Naive thymus-derived CD8-positive, alpha-beta T cell (primary cell): ENCODE measurements at regions not wholly inside any gene's neighbourhood (a gene's known extent, or its start where the extent isn't known, plus 50 kb on each side); places are given as distances from the start of the nearest gene placed in this dataset.
"Not testable (repeated sequence)": the region's sequence is repeated elsewhere in the genome, so short reads cannot be mapped to it uniquely, and the experiment has no call there.

Experiments
- ATAC-seq, 2 donors: fragments of 150-1000 bp; cut with Tn5 transposase in 1 of 2; sonication (Bioruptor Pico), chemical (Tn5 transposase) in 1 of 2; 1 replicate in 1 of 2; 2 replicates in 1 of 2; pipeline ENCODE4 v1.10.0; 2021; ENCODE audit warnings: mild to moderate bottlenecking in 2 of 2, moderate library complexity in 2 of 2
- POLR2A ChIA-PET: fragments of 350-600 bp; sonication (Branson Sonifier 250); formaldehyde crosslinking; loops from one replicate; lab custom pipeline; 2021; ENCODE audit warnings: antibody characterized with exemption; lab: Charles Lee
- DNase-seq, 10 donors: peaks; one replicate each; pipeline versions ENCODE4 v3.0.0 to v3.0.0-alpha.2; 2020 to 2022
- H3K27ac Mint-ChIP-seq, 10 donors: one replicate each; pipeline ENCODE4 v1.8.0; 2020 to 2022; ENCODE audit warnings: mild to moderate bottlenecking in 10 of 10, mixed read lengths in 10 of 10, moderate library complexity in 4 of 10, inconsistent platforms in 1 of 10
- H3K27me3 Mint-ChIP-seq, 5 donors: one replicate each; pipeline ENCODE4 v1.8.0; 2021 to 2022; ENCODE audit warnings: mixed read lengths in 5 of 5
- H3K36me3 Mint-ChIP-seq, 3 donors: one replicate each; pipeline ENCODE4 v1.8.0; 2020 to 2022; ENCODE audit warnings: mixed read lengths in 3 of 3, mild to moderate bottlenecking in 2 of 3, inconsistent platforms in 1 of 3
- H3K4me1 Mint-ChIP-seq, 4 donors: one replicate each; pipeline ENCODE4 v1.8.0; 2021 to 2022; ENCODE audit warnings: mixed read lengths in 4 of 4
- H3K4me3 Mint-ChIP-seq, 10 donors: one replicate each; pipeline ENCODE4 v1.8.0; 2020 to 2022; ENCODE audit warnings: mild to moderate bottlenecking in 10 of 10, mixed read lengths in 10 of 10, moderate library complexity in 6 of 10, inconsistent platforms in 1 of 10
- H3K9me3 Mint-ChIP-seq, 9 donors: one replicate each; pipeline ENCODE4 v1.8.0; 2020 to 2022; ENCODE audit warnings: mixed read lengths in 9 of 9, mild to moderate bottlenecking in 3 of 9, inconsistent platforms in 1 of 9, moderate library complexity in 1 of 9

- ATAC-seq (no peak), DNase-seq (no peak)
- Mint-ChIP-seq H3K4me3 (no peak overlapping the region), H3K36me3 (peaks cover 0 to 8% (median 0%) of the 10 kb centered on the region in 3 donors), H3K9me3 (peaks cover 7 to 43% (median 18%) of the 10 kb centered on the region in 9 donors), H3K27ac (no peak overlapping the region), H3K4me1 (no peaks in the 10 kb centered on the region), H3K27me3 (no peaks in the 10 kb centered on the region)
- POLR2A ChIA-PET, result no interaction called here
Measured at GRCh38 chr10:53490553-53490952, 718.0 kb upstream of the MBL2 start.

GRCh38 chr10:53489335-53490182, 717.0 kb upstream of the MBL2 start:
- Mint-ChIP-seq H3K36me3 (peaks cover 0 to 8% (median 0%) of the 10 kb centered on the region in 3 donors), H3K4me1 (no peaks in the 10 kb centered on the region), H3K9me3 (peaks cover 15 to 53% (median 22%) of the 10 kb centered on the region in 9 donors), H3K27me3 (no peaks in the 10 kb centered on the region), H3K4me3 (no peak overlapping the region), H3K27ac (no peak overlapping the region)
- ATAC-seq, result no peak
- POLR2A ChIA-PET, result no interaction called here
- DNase-seq, result no peak

- Mint-ChIP-seq H3K9me3 (peaks cover 16 to 47% (median 24%) of the 10 kb centered on the region in 9 donors), H3K27me3 (no peaks in the 10 kb centered on the region), H3K4me3 (no peak overlapping the region), H3K4me1 (no peaks in the 10 kb centered on the region), H3K27ac (no peak overlapping the region), H3K36me3 (peaks cover 0 to 8% (median 0%) of the 10 kb centered on the region in 3 donors)
- POLR2A ChIA-PET, result no interaction called here
- ATAC-seq, result no peak
- no peak for DNase-seq
Measured at GRCh38 chr10:53487019-53487983, 714.7 kb upstream of the MBL2 start.

- ATAC-seq, DNase-seq, H3K36me3 Mint-ChIP-seq, H3K4me1 Mint-ChIP-seq, H3K27ac Mint-ChIP-seq, H3K4me3 Mint-ChIP-seq, POLR2A ChIA-PET, H3K27me3 Mint-ChIP-seq: not testable (repeated sequence)
- H3K9me3 Mint-ChIP-seq, result peaks cover 16 to 50% (median 24%) of the 10 kb centered on the region in 9 donors
Measured at GRCh38 chr10:53485422-53485821, 712.8 kb upstream of the MBL2 start.

- Mint-ChIP-seq H3K4me1 (no peaks in the 10 kb centered on the region), H3K27ac (no peak overlapping the region), H3K36me3 (no peaks in the 10 kb centered on the region), H3K27me3 (no peaks in the 10 kb centered on the region), H3K9me3 (peaks cover under 1 to 8% (median 4%) of the 10 kb centered on the region in 9 donors), H3K4me3 (no peak overlapping the region)
- ATAC-seq (no peak), DNase-seq (no peak)
- POLR2A ChIA-PET, result no interaction called here
Measured at GRCh38 chr10:53479365-53479764, 706.8 kb upstream of the MBL2 start.

- POLR2A ChIA-PET, result no interaction called here
- ATAC-seq (no peak), DNase-seq (no peak)
- Mint-ChIP-seq H3K4me3 (no peak overlapping the region), H3K4me1 (no peaks in the 10 kb centered on the region), H3K36me3 (no peaks in the 10 kb centered on the region), H3K27ac (no peak overlapping the region), H3K9me3 (peaks cover 0 to 6% (median 1%) of the 10 kb centered on the region in 9 donors), H3K27me3 (no peaks in the 10 kb centered on the region)
Measured at GRCh38 chr10:53477313-53477675, 704.7 kb upstream of the MBL2 start.

- no peaks in the 10 kb centered on the region for H3K36me3 Mint-ChIP-seq
- DNase-seq (no peak), ATAC-seq (no peak)
- H3K4me3 Mint-ChIP-seq, result no peak overlapping the region
- no peak overlapping the region for H3K27ac Mint-ChIP-seq
- no peaks in the 10 kb centered on the region for H3K4me1 Mint-ChIP-seq
- H3K9me3 Mint-ChIP-seq, result peaks cover 0 to 6% (median 0%) of the 10 kb centered on the region in 9 donors
- H3K27me3 Mint-ChIP-seq, result no peaks in the 10 kb centered on the region
- POLR2A ChIA-PET, result no interaction called here
Measured at GRCh38 chr10:53476650-53477312, 704.2 kb upstream of the MBL2 start.

GRCh38 chr10:53469383-53469782, 696.8 kb upstream of the MBL2 start:
- H3K4me1 Mint-ChIP-seq, result no peaks in the 10 kb centered on the region
- H3K9me3 Mint-ChIP-seq, result peaks cover 0 to 15% (median 6%) of the 10 kb centered on the region in 9 donors
- DNase-seq, result no peak
- no peak for ATAC-seq
- no peaks in the 10 kb centered on the region for H3K27me3 Mint-ChIP-seq
- H3K4me3 Mint-ChIP-seq, result no peak overlapping the region
- POLR2A ChIA-PET, result no interaction called here
- no peaks in the 10 kb centered on the region for H3K36me3 Mint-ChIP-seq
- H3K27ac Mint-ChIP-seq, result no peak overlapping the region

GRCh38 chr10:53463539-53463938, 691.0 kb upstream of the MBL2 start:
- H3K4me3 Mint-ChIP-seq, result no peak overlapping the region
- DNase-seq, result no peak
- H3K27ac Mint-ChIP-seq, result no peak overlapping the region
- no peaks in the 10 kb centered on the region for H3K4me1 Mint-ChIP-seq
- ATAC-seq, result no peak
- no peaks in the 10 kb centered on the region for H3K36me3 Mint-ChIP-seq
- POLR2A ChIA-PET, result no interaction called here
- H3K27me3 Mint-ChIP-seq, result no peaks in the 10 kb centered on the region
- peaks cover 3 to 24% (median 6%) of the 10 kb centered on the region in 9 donors for H3K9me3 Mint-ChIP-seq

- POLR2A ChIA-PET, result no interaction called here
- Mint-ChIP-seq H3K4me1 (no peaks in the 10 kb centered on the region), H3K36me3 (no peaks in the 10 kb centered on the region), H3K9me3 (peaks cover 0 to 11% (median 2%) of the 10 kb centered on the region in 9 donors), H3K27ac (no peak overlapping the region), H3K4me3 (no peak overlapping the region), H3K27me3 (no peaks in the 10 kb centered on the region)
- ATAC-seq, result no peak
- DNase-seq, result no peak
Measured at GRCh38 chr10:53458007-53458406, 685.4 kb upstream of the MBL2 start.

GRCh38 chr10:53453196-53453595, 680.6 kb upstream of the MBL2 start:
- H3K36me3 Mint-ChIP-seq, result peaks cover 0 to 4% (median 0%) of the 10 kb centered on the region in 3 donors
- peaks cover 0 to 16% (median 6%) of the 10 kb centered on the region in 9 donors for H3K9me3 Mint-ChIP-seq
- no peak overlapping the region for H3K27ac Mint-ChIP-seq
- H3K4me3 Mint-ChIP-seq, result no peak overlapping the region
- no peak for DNase-seq
- no peak for ATAC-seq
- H3K4me1 Mint-ChIP-seq, result no peaks in the 10 kb centered on the region
- POLR2A ChIA-PET, result no interaction called here
- no peaks in the 10 kb centered on the region for H3K27me3 Mint-ChIP-seq

- H3K4me1 Mint-ChIP-seq, result no peaks in the 10 kb centered on the region
- POLR2A ChIA-PET, result no interaction called here
- ATAC-seq (no peak), DNase-seq (no peak)
- H3K9me3 Mint-ChIP-seq, result peaks cover 0 to 20% (median 9%) of the 10 kb centered on the region in 9 donors
- H3K36me3 Mint-ChIP-seq, result peaks cover 0 to 4% (median 0%) of the 10 kb centered on the region in 3 donors
- H3K27me3 Mint-ChIP-seq, result no peaks in the 10 kb centered on the region
- no peak overlapping the region for H3K4me3 Mint-ChIP-seq
- no peak overlapping the region for H3K27ac Mint-ChIP-seq
Measured at GRCh38 chr10:53447576-53447975, 675.0 kb upstream of the MBL2 start.
